A172 (cell line): ENCODE measurements at regions not wholly inside any gene's neighbourhood (a gene's known extent, or its start where the extent isn't known, plus 50 kb on each side); places are given as distances from the start of the nearest gene placed in this dataset.

ENCODE experiments used
- DNase-seq: peaks from one replicate; pipeline ENCODE4 v3.0.0-alpha.2; 2015; ENCODE audit warnings: low spot score

DNA sequence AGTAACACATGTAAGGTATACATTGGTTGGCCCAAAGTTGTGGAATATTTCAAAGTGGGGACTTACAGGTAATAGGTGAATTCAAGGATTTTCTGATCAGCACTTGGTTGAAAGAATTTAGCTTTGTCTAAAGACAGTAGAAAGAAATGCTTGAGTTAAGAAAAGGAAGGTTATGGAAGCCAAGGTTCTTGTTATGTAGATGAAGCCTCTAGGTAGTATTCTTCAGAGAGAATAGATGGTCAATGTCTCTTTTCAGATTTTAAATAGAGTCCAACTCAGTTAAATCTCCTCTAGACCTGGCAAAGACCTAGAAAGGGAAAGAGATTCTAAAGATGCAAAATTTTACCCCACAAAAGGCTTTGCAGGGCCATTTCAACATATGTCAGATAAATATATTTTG lies 157.4 kb downstream of the ANKRD30B start:
- DNase-seq = no peak

DNA sequence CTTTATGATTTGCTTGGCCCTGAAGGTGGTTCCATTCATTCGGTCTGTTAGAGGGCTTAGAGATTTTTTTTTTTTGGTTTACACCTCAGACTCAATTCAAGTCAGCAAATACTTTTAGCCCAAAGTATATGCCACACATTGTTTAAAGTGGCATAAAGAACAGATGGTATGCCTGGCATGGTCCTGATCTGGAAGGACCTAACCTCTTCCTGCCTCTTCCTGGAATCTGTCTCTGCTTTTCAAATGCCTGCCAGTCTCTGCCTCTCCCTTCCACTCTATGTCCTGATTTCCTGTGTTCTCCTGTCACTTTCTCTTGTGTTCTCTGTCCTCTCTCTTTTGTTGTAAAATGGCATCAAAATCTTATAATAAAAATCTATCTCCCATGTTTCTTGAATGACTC lies 158.0 kb downstream of the ANKRD30B start:
- no peak for DNase-seq

DNA sequence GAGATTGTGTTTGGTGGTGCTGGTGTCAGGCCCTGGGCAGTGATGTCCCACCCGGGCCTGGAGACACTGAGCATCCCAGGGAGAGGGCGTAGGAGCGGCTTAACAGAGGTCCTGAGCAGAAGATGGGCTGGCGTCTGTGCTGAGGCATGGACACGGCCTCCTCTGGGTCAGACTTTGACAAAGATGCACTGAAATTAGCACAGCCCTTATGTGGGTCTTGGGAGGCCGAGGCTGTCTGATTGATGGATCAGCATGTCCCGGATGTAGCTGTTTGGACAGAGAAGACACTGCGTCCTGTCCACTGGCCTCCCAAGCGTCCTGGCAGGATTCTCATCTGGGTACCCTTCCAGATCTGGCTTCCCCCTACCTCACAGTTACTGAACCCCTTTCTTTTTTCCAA lies 159.4 kb downstream of the ANKRD30B start:
- no peak for DNase-seq

DNA sequence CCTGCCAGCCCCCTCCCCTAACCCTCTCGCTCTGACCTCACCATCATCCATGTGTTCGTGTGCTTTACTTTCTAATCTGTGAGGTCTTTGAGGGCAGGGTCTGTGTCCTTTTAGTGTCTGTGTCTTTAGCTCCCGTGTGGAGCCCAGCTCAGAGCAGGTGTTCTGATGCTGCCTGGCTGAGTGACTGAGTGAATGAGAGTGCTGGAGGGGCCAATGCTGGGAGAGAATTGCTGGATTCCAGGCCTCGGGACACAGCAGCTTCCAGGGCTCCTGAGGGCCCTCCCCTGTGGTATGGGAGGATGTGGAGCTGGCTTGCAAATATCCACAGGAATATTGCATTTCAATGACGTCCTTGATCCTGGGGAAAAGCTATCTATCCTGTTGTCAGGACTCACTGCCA lies 160.6 kb downstream of the ANKRD30B start:
- no peak for DNase-seq

DNA sequence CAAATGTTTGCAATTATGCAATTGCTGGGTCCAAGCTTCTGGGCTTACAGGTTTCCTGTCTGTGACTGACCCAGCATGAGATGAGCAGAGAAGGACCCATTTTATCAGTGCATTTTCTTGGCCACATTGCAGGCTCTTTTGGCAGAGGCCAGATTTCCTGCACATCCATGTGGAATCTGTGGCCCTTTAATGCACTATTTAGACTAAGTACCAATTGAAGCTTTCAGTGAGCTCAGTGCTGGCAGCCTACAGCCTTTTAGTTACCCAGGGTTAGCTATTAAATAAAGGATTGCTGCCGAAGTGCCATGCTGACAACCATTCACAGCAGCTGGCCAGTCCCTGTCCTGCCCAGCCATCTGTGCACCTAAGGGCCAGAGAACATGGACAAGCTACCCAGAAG lies 165.0 kb downstream of the ANKRD30B start:
- no peak for DNase-seq

DNA sequence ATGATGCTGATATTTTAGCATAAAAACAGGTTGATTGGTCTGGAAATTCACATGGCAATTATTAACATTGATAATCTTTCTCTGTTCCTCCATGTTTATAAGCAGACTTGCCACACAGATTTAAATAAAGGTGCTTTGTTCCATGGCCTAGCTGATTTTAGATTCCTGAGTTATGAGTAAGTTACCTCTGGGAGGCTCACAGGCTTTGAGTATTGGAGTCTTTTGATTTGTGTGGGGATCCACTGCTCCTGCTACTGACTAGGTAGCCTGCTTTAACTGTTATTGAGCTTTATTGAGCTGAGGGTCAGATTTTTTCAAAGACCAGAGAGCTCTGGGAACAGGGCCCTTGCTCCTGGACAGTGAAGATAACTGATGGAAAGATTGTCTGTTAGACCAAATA lies 166.1 kb downstream of the ANKRD30B start:
- peak; percentile 18 for DNase-seq

DNA sequence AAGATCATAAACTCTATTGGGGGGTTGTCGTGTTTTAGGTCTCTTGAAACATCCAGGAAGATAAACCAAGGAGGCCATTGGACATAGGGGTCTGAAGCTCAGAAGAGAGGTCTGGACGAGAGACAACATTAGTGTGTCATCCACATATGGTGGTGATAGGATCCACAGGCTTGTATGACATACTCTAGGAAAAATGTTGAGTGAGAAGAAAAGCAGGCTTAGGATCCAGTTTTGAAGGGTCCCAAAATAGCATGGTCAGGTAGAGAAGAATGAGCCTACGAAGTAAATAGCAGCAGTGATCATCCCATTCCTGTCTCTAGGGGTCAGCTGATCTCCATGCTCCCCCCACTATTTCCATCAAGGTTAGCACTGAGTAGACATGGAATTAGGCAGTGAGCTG lies 166.8 kb downstream of the ANKRD30B start:
- DNase-seq = no peak

DNA sequence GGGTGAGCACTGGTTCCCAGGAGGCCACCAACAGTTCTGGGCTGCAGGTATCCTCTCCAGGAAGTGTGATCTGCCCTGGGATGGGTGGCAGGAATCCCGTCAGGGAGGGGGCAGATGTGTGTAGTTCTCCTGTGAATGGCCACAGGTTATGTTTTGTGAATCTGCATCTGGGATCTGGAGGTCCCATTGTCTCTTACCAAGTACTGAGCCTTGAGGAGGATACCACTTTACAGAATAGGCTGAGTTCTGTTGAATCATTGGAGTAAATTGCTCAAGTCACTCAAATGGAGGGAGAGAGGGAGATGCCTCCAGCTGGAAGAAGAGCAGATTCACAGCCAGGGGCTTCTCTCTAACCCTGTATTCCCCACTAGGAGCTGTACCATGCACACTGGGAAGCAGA lies 168.2 kb downstream of the ANKRD30B start:
- DNase-seq = no peak

DNA sequence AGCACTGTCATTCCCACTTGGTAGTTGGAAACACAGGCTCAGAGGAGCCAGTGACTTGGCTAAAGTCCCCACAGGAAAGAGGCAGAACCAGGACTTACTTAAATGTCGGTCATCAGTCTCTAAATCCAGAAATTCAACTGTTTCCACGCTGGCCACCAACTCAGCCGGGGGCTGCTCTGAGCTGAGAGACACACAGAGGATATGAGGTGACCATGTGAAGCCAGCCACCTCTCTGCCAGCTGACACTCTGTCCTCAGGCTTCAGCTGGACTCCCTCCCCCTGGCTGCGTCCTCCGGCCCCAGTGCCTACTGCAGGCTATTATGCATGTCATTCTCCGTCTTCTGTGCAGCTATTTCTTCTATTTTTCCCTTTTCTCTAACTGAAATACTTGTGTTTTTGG lies 168.9 kb downstream of the ANKRD30B start:
- DNase-seq = no peak

DNA sequence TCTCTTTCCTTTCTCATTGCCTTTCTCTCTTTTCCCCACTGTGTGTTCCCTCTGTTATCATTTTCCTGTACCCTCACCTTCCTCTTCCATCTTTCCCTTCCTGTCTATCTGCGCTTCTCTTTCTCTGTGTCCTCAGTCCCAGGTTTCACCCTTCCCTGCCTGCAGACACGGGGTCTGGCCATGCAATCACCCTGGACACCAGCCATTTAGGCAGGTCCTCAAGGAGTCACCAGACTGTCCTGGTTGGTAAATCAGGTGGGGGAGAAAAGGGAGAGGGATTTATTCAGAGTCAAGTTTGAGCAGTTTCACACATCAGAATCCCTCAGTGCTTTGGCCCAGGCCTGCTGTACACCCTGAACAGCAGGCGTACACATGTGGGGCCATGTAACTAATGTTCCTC lies 169.3 kb downstream of the ANKRD30B start:
- no peak for DNase-seq

DNA sequence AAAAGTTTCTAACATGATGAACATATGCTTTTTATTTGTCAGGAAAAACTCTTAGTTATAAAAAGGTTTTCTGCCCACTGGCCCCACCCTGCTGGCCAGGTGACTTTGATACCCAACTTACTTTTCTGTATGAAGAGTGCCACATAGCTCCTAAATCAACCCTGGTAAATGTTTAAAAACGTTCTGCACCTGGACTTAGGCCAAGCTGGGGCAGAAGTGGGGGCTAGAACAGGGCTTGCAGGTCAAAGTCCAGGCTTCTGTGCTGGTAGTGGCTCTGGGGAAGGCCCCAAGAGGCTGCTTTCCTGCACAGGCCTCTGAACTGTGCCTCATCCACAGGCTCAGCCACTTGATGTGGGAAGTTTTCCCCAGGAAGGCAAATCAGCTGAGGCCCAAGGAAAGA lies 171.7 kb downstream of the ANKRD30B start:
- DNase-seq = no peak

DNA sequence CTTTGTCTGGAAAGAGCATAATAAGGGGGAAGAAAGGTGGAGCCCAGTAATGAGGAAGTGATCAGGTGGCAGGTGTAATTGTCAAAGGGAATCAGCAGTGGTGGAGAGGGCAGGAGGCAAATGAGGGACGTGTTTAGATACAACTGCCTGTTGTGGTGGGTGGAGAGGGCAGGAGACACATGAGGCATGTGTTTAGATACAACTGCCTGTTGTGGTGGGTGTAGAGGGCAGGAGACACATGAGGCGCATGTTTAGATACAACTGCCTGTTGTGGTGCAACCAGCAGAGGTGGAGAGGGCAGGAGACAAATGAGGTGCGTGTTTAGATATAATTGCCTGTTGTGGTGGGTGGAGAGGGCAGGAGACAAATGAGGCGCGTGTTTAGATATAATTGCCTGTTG lies 173.1 kb downstream of the ANKRD30B start:
- no peak for DNase-seq

DNA sequence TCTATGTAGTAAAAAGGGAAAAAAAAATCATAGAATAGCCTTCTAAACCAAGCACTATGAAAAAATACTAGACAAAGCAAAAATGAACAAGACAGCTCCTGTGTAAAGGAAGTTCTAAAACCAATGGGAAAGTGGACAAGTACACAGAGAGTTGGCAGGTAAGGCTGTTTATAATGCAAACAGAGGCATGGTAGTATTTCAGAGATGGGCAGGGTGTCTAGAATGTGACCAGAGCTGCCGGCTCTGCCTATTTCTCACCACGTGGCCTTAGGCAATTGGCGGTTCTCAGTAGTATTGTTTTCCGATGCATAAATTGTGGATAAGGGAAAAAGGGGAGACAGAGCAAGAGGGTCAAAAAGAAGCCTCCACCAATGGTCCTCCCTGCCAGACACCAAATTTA lies 173.6 kb downstream of the ANKRD30B start:
- no peak for DNase-seq

DNA sequence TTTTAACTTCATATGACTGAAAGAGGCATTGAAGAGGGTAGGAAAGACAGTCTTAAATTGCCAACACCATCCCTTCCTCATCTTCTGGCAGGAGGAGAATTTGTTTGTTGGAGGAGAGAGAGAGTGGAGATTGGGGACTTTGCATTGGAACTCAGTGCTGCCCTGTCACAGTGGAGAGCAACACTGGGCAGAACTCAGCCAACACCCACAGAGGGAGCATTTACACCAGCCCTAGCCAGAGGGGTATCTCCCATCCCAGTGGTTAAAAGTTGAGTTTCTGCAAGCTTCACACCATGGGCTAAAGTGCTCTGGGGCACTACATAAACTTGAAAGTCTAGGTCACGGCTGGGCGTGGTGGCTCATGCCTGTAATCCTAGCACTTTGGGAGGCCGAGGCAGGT lies 174.1 kb downstream of the ANKRD30B start:
- DNase-seq = no peak

DNA sequence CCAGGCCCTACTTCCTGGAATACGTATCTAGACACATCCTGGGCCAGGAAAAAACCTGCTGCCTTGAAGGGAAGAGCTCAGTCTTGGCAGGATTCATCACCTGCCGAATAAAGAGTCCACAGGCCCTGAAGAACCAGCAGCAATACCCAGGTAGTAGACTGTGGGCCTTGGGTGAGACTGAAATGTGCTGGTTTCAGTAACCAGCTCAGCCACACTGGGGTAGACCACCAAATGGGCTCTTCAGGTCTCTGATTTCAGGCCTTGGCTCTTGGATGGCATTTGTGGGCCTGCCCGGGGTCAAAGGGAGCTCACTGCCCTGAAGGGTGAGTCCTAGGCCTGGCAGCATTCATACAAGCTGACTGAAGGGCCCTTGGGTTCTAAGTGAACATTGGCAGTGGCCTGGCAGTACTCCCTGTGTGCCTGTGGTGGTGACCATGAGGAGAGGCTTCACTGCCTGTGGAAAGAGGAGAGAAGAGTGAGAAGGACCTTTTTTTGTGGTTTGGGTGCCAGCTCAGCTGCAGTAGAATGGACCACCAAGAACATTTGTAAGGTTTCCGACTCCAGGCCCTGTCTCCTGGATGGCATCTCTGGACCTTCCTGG lies 175.1 kb downstream of the ANKRD30B start:
- DNase-seq = no peak

DNA sequence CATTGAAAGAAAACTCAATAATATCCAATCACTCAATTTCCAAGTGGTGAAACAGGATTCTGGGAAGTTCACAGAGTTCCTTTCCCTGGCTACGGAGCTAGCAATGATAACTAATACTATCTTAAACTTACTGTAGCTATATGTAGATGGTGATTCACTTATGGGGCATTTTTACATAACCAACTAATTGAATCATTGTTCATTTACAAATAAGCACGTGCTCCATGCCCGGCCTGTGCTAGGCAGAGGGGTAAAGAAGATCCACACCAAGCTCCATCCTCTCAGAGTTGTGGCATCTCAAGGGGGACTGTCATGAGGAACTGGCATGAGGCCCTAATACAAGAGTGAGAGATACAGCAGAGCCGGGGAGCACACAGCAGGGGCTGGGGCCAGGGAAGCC lies 176.3 kb downstream of the ANKRD30B start:
- no peak for DNase-seq

DNA sequence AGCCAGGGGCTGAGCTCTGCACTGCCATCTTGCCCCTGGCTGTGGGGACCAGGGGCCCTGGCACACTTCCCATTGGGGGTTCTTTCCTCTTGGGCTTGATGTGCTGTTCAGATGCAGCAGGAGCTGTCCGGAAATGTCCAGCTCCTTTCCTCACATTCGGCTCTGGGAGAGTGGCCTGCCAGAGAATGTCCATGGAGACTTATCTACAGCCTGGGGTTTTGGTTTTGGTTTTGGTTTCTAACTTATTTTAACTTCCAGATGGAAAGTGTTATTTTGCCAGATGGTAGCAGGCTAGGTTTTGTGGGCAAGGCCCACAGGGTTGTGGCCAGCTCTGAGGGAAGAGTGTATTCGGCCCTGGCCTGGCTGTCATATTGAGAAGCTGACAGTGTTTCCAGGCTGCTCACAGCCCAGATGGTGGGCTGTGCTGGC lies 177.3 kb downstream of the ANKRD30B start:
- no peak for DNase-seq

DNA sequence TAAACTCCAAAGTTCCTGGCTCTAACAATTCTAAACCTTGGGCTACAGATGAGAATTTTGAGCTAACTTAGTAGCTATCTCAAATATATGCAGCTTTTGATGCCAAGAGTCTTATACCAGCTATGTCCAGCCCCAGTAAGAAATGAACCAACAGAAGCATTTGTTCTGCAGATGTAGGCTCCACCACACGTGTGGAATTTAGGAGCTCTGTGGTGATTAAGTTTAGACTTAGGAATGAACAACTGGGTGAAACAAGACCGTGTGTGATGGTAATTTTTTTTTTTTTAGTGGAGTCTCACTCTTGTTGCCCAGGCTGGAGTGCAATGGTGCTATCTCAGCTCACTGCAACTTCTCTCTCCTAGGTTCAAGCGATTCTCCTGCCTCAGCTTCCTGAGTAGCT lies 179.7 kb downstream of the ANKRD30B start:
- no peak for DNase-seq

DNA sequence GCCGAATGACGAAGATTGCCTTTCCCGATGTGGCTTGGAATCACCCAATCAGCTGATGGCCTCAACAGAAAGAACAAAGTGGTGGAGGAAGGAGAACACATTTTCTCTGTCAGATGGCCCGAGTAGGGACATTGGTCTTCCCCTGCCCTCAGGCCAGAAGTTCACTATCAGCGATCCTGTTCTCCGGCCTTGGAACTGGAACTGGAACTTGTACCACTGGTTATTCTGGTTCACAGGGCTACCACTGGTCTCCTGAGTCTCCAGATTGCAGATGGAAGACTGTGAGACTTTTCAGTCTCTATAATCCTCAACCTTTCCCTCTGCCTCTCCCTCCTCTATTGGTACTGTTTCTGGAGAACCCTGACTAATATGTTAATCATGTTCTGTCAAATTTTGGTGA lies 180.4 kb downstream of the ANKRD30B start:
- no peak for DNase-seq

DNA sequence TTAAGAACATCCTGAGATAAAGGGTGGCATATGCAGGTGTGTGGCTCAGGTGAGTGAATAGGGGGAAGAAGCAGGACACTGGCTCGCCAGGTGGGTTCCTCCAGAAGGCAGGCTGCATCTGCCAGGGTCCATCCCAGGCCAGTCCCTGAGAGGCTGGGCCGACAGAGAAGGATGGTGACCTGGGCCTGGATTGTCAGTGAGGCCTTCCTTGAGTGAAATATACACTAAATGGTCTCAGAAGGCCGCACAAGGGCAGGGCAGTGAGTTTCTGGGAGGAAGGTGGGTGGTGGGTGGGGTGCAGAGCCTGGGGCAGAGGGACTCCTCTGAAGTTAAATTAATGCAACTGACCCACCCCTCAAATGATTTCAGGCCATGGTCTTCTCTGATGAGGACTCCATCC lies 182.1 kb downstream of the ANKRD30B start:
- DNase-seq = no peak

DNA sequence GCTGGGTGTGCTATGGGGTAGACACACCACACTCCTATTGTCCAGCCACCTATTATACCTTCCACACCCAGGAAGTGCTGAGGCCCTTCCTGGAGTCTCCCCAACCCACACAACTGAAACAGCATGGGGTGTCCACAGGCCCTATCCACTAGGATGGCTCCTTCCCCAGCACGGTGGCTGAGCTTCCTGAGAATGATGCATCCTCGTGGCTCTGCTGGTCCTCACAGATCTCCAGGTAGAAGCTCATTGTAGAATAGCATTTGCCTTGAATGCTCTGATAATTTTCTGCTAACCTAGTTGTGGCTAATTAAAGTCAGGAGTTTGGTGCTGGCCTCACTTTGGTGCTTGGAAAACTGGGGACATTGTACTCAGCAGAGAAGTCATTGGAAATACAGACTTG lies 182.6 kb downstream of the ANKRD30B start:
- DNase-seq = no peak

DNA sequence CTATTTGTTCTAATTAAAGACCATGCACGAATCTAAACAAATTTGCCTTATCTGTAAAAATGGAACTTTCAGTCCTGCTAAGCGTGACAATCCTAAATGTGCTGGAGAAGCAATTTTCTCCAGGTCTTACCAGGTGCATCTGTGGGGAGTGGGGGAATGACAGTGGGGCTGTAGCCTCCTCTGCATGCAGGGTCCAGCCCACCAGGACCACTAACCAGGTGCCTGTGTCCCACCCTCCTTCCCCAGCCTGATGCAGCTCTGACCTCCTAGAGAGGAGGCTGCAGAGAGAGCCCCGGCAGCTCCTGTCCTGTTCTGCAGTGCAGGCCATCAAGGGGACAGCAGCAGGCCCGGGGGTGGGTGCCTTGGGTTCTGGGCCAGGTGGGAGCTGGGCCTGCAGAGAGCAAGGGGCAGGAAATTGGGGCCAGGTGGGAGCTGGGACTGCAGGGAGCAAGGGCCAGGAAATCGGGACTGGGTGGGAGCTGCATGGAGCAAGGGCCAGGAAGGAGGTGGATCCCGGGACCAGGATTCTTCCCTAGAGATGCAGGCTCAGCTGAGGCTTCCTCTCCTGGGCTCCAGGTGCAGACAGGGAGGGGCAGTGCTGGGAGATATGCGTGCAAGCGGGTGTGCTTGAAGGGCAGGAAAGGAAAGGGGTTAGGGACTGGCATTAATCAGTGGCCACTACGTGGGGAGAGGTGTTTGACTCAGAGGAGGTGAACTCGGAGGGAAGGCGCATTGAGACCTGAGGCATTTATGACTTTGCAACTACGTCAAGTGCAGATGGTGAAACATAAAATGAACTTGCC lies 185.3 kb downstream of the ANKRD30B start:
- DNase-seq = no peak

DNA sequence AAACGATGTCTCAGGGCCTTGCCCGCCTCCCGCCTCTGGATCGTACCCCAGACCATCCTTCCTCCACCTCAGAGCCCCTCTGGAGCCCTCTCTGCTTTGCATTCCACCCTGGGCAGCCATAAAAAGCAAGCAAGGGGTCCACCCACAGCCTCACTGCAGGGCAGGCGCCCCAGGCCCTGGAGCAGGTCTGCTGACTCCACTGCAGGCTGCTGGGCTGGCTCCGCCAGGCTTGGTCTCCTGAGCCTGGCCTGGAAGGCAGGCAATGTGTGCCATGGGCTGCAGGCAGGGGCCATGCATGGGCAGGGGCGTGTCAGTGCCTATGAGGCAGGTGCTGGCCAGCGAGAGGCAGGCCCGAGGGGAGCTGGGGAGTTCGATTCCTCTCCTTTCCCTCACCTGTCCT lies 186.0 kb downstream of the ANKRD30B start:
- no peak for DNase-seq

DNA sequence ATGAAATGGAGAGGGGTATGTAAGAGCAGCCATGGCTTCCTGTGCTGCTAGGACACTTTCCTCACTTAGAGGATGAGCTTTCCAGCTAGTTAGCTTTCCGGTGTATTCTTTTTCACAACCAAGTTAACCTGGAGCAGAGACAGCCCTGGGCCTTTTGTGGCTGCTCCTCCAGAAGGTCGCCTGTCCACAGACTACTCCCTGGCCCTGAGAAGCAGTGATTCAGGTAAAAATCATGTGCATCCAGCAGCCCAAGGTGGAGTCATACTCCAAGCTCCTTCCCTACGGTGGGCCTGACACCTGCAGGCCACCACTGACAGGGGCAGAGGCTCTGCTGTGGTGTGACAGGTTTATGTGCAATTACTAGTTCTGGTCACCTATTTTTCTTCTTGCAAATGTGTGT lies 187.2 kb downstream of the ANKRD30B start:
- DNase-seq = no peak
